ENCODE measurements at regions not wholly inside any gene's neighbourhood (a gene's known extent, or its start where the extent isn't known, plus 50 kb on each side); places are given as distances from the start of the nearest gene placed in this dataset.

GRCh38 chr5:101160002-101160401 is 256.9 kb upstream of the ST8SIA4 start:
- DNase-seq (no peak), ATAC-seq (no peak)
- Histone ChIP-seq H3K27ac (no peak overlapping the region), H3K4me1 (no peaks in the 10 kb centered on the region), H3K27me3 (no peaks in the 10 kb centered on the region), H3K9me3 (no peaks in the 10 kb centered on the region), H3K36me3 (no peaks in the 10 kb centered on the region), H3K4me3 (no peak overlapping the region)
- intact Hi-C loops (cut with DNase I): no loop called here
- TF ChIP-seq CTCF (IDR thresholded peaks at IDR 0.05): no peak

DNA sequence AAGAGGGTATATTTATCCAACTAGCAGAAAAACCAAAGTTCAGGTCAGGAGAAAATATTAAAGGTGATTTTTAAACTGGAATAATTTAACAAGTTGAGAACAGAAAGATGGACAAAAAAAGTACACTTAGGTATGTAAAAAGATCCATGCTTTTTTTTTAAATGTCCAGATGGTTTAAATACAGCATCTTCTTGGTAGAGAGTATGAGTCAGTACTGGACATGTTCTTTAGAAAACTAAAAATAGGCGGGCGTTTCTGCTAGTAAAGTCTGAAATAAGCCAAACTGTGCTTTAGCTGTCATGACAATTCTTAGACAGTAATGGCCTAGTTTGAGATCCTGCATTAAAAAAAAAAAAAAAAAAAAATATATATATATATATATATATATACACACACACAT is 255.9 kb upstream of the ST8SIA4 start:
- DNase-seq (no peak), ATAC-seq (no peak)
- TF ChIP-seq CTCF (IDR thresholded peaks at IDR 0.05): no peak
- H3K27me3 ChIP-seq: no peaks in the 10 kb centered on the region
- intact Hi-C loops (cut with DNase I): no loop called here
- no peak overlapping the region for H3K27ac ChIP-seq
- H3K4me1 ChIP-seq: no peaks in the 10 kb centered on the region
- no peak overlapping the region for H3K4me3 ChIP-seq
- H3K36me3 ChIP-seq: no peaks in the 10 kb centered on the region
- no peaks in the 10 kb centered on the region for H3K9me3 ChIP-seq

DNA sequence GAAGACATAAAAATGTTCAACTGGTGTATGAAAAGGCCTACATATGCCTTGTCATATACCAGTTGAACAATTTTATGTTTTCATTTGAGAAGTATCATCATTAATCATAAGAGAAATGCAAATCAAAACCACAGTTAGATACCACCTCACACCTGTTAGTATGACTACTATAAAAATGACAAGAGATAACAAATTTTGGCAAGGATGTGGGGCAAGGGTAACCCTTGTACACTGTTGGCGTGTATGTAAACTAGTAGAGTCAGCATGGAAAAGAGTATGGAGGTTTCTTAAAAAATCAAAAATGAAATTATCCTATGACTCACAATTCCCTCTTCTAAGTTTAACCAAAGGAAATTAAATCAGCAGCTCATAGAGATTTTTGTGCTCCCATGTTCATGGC is 250.4 kb upstream of the ST8SIA4 start:
- intact Hi-C loops (cut with DNase I): no loop called here
- H3K36me3 ChIP-seq: no peaks in the 10 kb centered on the region

DNA sequence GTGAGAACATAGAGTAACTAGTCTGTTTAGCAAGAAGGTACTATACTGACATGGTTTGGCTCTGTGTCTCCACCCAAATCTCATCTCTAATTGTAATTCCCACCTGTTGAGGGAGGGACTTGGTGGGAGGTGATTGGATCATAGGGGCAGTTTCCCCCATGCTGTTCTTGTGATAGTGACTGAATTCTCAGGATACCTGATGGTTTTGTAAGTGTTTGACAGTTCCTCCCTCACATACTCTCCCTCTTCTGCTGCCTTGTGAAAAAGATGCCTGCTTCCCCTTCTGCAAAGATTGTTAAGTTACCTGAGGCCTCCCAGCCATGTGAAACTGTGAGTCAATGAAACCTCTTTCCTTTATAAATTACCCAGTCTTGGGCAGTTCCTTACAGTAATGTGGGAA is 240.4 kb upstream of the ST8SIA4 start:
- Histone ChIP-seq H3K9me3 (no peaks in the 10 kb centered on the region), H3K27ac (no peak overlapping the region), H3K27me3 (no peaks in the 10 kb centered on the region), H3K4me1 (no peaks in the 10 kb centered on the region), H3K36me3 (no peaks in the 10 kb centered on the region), H3K4me3 (no peak overlapping the region)
- ATAC-seq (no peak), DNase-seq (no peak)
- intact Hi-C loops (cut with DNase I): no loop called here
- no peak for TF ChIP-seq CTCF (IDR thresholded peaks at IDR 0.05)

More for the DNA sequence above, 250.4 kb upstream of the ST8SIA4 start:
- Histone ChIP-seq H3K4me1 (no peaks in the 10 kb centered on the region), H3K9me3 (no peaks in the 10 kb centered on the region), H3K4me3 (no peak overlapping the region), H3K27me3 (no peaks in the 10 kb centered on the region), H3K27ac (no peak overlapping the region)
- DNase-seq (no peak), ATAC-seq (no peak)
- TF ChIP-seq CTCF (IDR thresholded peaks at IDR 0.05): no peak

GRCh38 chr5:101142102-101142501 is 239.0 kb upstream of the ST8SIA4 start:
- no peak for ATAC-seq
- no peaks in the 10 kb centered on the region for H3K4me1 ChIP-seq
- intact Hi-C loops (cut with DNase I): no loop called here
- no peak for DNase-seq
- H3K9me3 ChIP-seq: no peaks in the 10 kb centered on the region
- H3K36me3 ChIP-seq: no peaks in the 10 kb centered on the region
- no peaks in the 10 kb centered on the region for H3K27me3 ChIP-seq
- H3K4me3 ChIP-seq: no peak overlapping the region
- TF ChIP-seq CTCF (IDR thresholded peaks at IDR 0.05): no peak
- no peak overlapping the region for H3K27ac ChIP-seq

GRCh38 chr5:101136454-101136853 is 233.4 kb upstream of the ST8SIA4 start:
- DNase-seq (no peak), ATAC-seq (no peak)
- H3K27me3 ChIP-seq: no peaks in the 10 kb centered on the region
- no peaks in the 10 kb centered on the region for H3K4me1 ChIP-seq
- H3K36me3 ChIP-seq: no peaks in the 10 kb centered on the region
- H3K27ac ChIP-seq: no peak overlapping the region
- no peaks in the 10 kb centered on the region for H3K9me3 ChIP-seq
- TF ChIP-seq CTCF (IDR thresholded peaks at IDR 0.05): no peak
- intact Hi-C loops (cut with DNase I): no loop called here
- H3K4me3 ChIP-seq: no peak overlapping the region
